ENCODE measurements at regions not wholly inside any gene's neighbourhood (a gene's known extent, or its start where the extent isn't known, plus 50 kb on each side); places are given as distances from the start of the nearest gene placed in this dataset.

DNA sequence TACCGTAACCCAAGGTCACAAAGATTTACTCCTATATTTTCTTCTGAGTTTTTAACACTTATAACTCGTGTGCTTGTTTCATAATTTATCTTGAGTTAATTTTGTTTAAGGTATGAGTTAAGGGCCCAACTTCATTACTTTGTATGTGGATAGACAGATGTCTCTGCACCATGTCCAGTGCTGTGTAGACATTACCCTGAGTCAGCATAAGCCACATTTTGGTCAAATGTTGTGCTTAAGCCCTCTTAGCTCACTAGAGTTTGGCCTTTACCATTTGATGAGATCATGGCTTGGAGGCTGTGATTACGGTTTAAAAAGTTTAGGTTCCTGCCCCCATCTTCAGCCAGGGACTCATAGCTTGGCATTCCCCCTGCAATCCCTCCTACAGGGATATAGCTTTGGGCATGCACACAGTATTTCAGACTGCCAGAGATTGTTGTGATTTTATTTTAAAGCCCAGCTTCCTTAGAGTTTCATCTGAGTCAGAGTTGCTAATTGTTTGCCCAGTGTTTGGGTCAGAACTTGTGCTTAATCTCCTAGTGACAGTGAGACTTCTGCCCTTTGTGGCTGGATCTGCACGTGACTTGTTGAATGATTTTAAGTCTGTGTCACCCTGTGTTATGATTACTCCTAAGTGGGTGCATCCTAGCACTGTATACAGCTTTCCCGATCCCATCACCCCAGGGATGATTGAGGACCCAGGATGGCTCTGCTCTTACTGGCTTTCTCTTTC, 393.1 kb downstream of the CNTNAP4 start:
- TF ChIP-seq, protein P1, sequence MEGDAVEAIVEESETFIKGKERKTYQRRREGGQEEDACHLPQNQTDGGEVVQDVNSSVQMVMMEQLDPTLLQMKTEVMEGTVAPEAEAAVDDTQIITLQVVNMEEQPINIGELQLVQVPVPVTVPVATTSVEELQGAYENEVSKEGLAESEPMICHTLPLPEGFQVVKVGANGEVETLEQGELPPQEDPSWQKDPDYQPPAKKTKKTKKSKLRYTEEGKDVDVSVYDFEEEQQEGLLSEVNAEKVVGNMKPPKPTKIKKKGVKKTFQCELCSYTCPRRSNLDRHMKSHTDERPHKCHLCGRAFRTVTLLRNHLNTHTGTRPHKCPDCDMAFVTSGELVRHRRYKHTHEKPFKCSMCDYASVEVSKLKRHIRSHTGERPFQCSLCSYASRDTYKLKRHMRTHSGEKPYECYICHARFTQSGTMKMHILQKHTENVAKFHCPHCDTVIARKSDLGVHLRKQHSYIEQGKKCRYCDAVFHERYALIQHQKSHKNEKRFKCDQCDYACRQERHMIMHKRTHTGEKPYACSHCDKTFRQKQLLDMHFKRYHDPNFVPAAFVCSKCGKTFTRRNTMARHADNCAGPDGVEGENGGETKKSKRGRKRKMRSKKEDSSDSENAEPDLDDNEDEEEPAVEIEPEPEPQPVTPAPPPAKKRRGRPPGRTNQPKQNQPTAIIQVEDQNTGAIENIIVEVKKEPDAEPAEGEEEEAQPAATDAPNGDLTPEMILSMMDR (conservative IDR thresholded peaks at IDR 0.05; ENCODE audit: low read depth, low read length) = no peak
- TF ChIP-seq EZH2 (IDR thresholded peaks at IDR 0.05; ENCODE audit: borderline replicate concordance, low read depth, low read length, poor library complexity, severe bottlenecking) = no peak
